ENCODE measurements at regions not wholly inside any gene's neighbourhood (a gene's known extent, or its start where the extent isn't known, plus 50 kb on each side); places are given as distances from the start of the nearest gene placed in this dataset.

DNA sequence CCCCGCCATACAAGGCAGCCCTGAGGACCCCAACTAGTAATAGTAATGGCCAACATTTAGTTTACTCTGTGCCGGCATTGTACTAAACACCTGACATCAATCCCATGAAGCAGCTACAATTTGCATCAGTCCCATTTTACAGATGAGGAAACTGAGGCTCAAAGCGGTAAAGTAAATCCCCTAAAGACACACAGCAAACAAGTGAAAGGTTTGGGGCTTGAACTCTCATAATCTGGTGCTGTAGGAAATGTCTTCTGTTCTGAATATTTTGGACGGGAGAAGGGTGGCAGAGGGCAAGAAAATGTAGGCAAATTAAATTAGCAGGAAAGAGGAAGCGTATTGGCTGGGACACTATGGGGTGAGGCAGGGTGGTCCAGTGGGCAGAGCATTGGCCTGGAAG lies 160.3 kb upstream of the SYT13 start:
- no peak for TF ChIP-seq GATA2 (IDR thresholded peaks at IDR 0.05; ENCODE audit: low read depth, low read length)
- TF ChIP-seq GATA3 (IDR thresholded peaks at IDR 0.05; ENCODE audit: low read depth, low read length): no peak
